Sigmoid colon (tissue), 6 donors: ENCODE measurements at regions not wholly inside any gene's neighbourhood (a gene's known extent, or its start where the extent isn't known, plus 50 kb on each side); places are given as distances from the start of the nearest gene placed in this dataset.

Experiments used
- DNase-seq: peaks from one replicate; pipeline ENCODE4 v3.0.0-alpha.2; 2019
- H3K27ac ChIP-seq, 4 donors: fragments of 200-600 bp; sonication (generic); one replicate each; pipeline ENCODE4 v1.5.1; 2016 to 2019; ENCODE audit warnings: mild to moderate bottlenecking in 1 of 4
- H3K27me3 ChIP-seq, 3 donors: fragments of 200-600 bp; sonication (generic); one replicate each; pipeline ENCODE4 v1.5.1; 2019; ENCODE audit warnings: mild to moderate bottlenecking in 1 of 3
- H3K36me3 ChIP-seq, 4 donors: fragments of 200-600 bp; sonication (generic); one replicate each; pipeline ENCODE4 v1.5.1; 2016 to 2019
- H3K4me1 ChIP-seq, 4 donors: fragments of 200-600 bp; sonication (generic); one replicate each; pipeline ENCODE4 v1.5.1; 2017 to 2019
- H3K4me3 ChIP-seq, 4 donors: fragments of 200-600 bp; sonication (generic); one replicate each; pipeline ENCODE4 v1.5.1; 2017 to 2019; ENCODE audit warnings: mild to moderate bottlenecking in 2 of 4, moderate library complexity in 1 of 4
- H3K9me3 ChIP-seq, 4 donors: fragments of 200-600 bp in 3 of 4; sonication (generic) in 3 of 4; one replicate each; pipeline versions ENCODE4 v1.5.1 to v1.6.1; 2013 to 2019
- EP300 ChIP-seq, 4 donors: sonication (generic); formaldehyde crosslinking; IDR thresholded peaks; one replicate each; pipeline ENCODE4 v1.6.1; 2017; ENCODE audit warnings: antibody characterized with exemption in 4 of 4
- POLR2A ChIP-seq, 2 donors: fragments of 450-650 bp; IDR thresholded peaks; one replicate each; pipeline ENCODE4 v1.6.1; 2016; ENCODE audit warnings: antibody characterized with exemption in 2 of 2, mild to moderate bottlenecking in 2 of 2, moderate library complexity in 2 of 2
- POLR2AphosphoS5 ChIP-seq, 4 donors: sonication (generic); formaldehyde crosslinking; IDR thresholded peaks; one replicate each; pipeline ENCODE4 v1.6.1; 2017; ENCODE audit warnings: antibody characterized with exemption in 4 of 4
- WGBS, 2 donors: extraction: QIAGEN DNeasy Blood & Tissue Kit; methylation state at CpG; one replicate each; pipeline ENCODE4 v1.1.7; 2013; 5-methylcytosine and 5-hydroxymethylcytosine counted together
- intact Hi-C: fragments of 100-400 bp; cut with DNase I; formaldehyde crosslinking; loops from one replicate; pipeline ENCODE4 v1.15.1; 2023
- TF ChIP-seq, protein P1 (sequence below), 4 experiments: fragments of 450-650 bp in 3 of 4; fragments of 200-600 bp in 1 of 4; IDR thresholded peaks; one replicate each; pipeline ENCODE4 v1.5.1; 2016 to 2019; ENCODE audit warnings: antibody characterized with exemption in 4 of 4, mild to moderate bottlenecking in 3 of 4, moderate library complexity in 2 of 4
- donor health status: healthy with polysubstance abuse.
- donor health status: healthy.

DNA sequence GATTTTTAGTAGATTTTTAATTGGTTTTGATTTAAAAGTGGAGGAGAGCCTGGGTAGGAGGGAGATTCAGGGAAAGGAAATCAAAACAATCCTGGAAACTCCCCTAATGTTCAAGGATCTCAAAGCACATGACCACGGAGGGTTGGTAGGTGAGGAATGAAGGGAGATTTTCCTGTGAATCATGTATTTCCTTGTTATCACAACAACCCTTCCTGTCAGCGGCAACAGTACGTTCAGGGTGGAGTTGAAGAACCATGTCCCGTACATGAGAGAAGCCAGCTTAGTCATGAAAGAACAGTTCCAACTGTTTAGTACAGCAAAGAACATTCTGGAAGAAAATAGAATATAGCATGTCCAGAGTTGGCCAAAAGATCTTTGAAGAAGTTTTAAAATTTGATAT, 79.4 kb upstream of the SCAF8 start:
- H3K27me3 ChIP-seq, result no peaks in the 10 kb centered on the region
- no peak for DNase-seq
- peaks cover 0 to 10% (median 8%) of the 10 kb centered on the region in 4 donors for H3K4me1 ChIP-seq
- 34 to 53% methylated on average over 4 of the region's 4 CpGs for WGBS, 2 donors
- intact Hi-C loops, result no loop called here
- H3K27ac ChIP-seq, result peak overlapping the region in 2 of 4 donors; percentile 29 to 51
- H3K4me3 ChIP-seq, result no peak overlapping the region
- no peaks in the 10 kb centered on the region for H3K36me3 ChIP-seq
- H3K9me3 ChIP-seq, result no peaks in the 10 kb centered on the region
- TF ChIP-seq POLR2AphosphoS5 (IDR thresholded peaks at IDR 0.05) (peak in 2 of 4 donors; percentile 12 to 61), EP300 (IDR thresholded peaks at IDR 0.05) (peak in 1 of 4 donors; percentile 10)
- TF ChIP-seq, protein P1, sequence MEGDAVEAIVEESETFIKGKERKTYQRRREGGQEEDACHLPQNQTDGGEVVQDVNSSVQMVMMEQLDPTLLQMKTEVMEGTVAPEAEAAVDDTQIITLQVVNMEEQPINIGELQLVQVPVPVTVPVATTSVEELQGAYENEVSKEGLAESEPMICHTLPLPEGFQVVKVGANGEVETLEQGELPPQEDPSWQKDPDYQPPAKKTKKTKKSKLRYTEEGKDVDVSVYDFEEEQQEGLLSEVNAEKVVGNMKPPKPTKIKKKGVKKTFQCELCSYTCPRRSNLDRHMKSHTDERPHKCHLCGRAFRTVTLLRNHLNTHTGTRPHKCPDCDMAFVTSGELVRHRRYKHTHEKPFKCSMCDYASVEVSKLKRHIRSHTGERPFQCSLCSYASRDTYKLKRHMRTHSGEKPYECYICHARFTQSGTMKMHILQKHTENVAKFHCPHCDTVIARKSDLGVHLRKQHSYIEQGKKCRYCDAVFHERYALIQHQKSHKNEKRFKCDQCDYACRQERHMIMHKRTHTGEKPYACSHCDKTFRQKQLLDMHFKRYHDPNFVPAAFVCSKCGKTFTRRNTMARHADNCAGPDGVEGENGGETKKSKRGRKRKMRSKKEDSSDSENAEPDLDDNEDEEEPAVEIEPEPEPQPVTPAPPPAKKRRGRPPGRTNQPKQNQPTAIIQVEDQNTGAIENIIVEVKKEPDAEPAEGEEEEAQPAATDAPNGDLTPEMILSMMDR (IDR thresholded peaks at IDR 0.05), result no peak

- no peak overlapping the region for H3K4me3 ChIP-seq
- TF ChIP-seq POLR2A (IDR thresholded peaks at IDR 0.05) (no peak), POLR2AphosphoS5 (IDR thresholded peaks at IDR 0.05) (no peak), EP300 (IDR thresholded peaks at IDR 0.05) (no peak)
- TF ChIP-seq, protein P1 (IDR thresholded peaks at IDR 0.05), result no peak
- H3K4me1 ChIP-seq, result peaks cover 0 to 11% (median 8%) of the 10 kb centered on the region in 4 donors
- H3K27ac ChIP-seq, result no peak overlapping the region
- H3K27me3 ChIP-seq, result no peaks in the 10 kb centered on the region
- H3K36me3 ChIP-seq, result no peaks in the 10 kb centered on the region
- intact Hi-C loops, result no loop called here
- WGBS, 2 donors, result 96 to 97% methylated on average over 2 of the region's 2 CpGs
- no peaks in the 10 kb centered on the region for H3K9me3 ChIP-seq
- no peak for DNase-seq
Observed at GRCh38 chr6:154656660-154657059, 76.6 kb upstream of the SCAF8 start.

GRCh38 chr6:154661768-154662167, 71.4 kb upstream of the SCAF8 start:
- intact Hi-C loops, result no loop called here
- no peak for DNase-seq
- 50 to 66% methylated on average over 4 of the region's 4 CpGs for WGBS, 2 donors
- Histone ChIP-seq H3K27me3 (no peaks in the 10 kb centered on the region), H3K27ac (no peak overlapping the region), H3K4me3 (no peak overlapping the region), H3K36me3 (no peaks in the 10 kb centered on the region), H3K4me1 (peaks cover 0 to 6% (median 0%) of the 10 kb centered on the region in 4 donors), H3K9me3 (no peaks in the 10 kb centered on the region)
- TF ChIP-seq, protein P1 (IDR thresholded peaks at IDR 0.05), result no peak
- TF ChIP-seq POLR2A (IDR thresholded peaks at IDR 0.05) (no peak), POLR2AphosphoS5 (IDR thresholded peaks at IDR 0.05) (no peak)

GRCh38 chr6:154664287-154664686, 68.9 kb upstream of the SCAF8 start:
- H3K27ac ChIP-seq, result no peak overlapping the region
- TF ChIP-seq POLR2AphosphoS5 (IDR thresholded peaks at IDR 0.05) (no peak), POLR2A (IDR thresholded peaks at IDR 0.05) (no peak), EP300 (IDR thresholded peaks at IDR 0.05) (no peak)
- TF ChIP-seq, protein P1 (IDR thresholded peaks at IDR 0.05), result no peak

GRCh38 chr6:154668156-154668555, 65.1 kb upstream of the SCAF8 start:
- Histone ChIP-seq H3K9me3 (no peaks in the 10 kb centered on the region), H3K27ac (no peak overlapping the region), H3K27me3 (no peaks in the 10 kb centered on the region), H3K4me3 (no peak overlapping the region), H3K4me1 (no peaks in the 10 kb centered on the region), H3K36me3 (no peaks in the 10 kb centered on the region)
- 75 to 86% methylated on average over 2 of the region's 2 CpGs for WGBS, 2 donors
- TF ChIP-seq POLR2AphosphoS5 (IDR thresholded peaks at IDR 0.05) (no peak), POLR2A (IDR thresholded peaks at IDR 0.05) (no peak), EP300 (IDR thresholded peaks at IDR 0.05) (no peak)
- TF ChIP-seq, protein P1 (IDR thresholded peaks at IDR 0.05), result no peak
- intact Hi-C loops, result no loop called here
- DNase-seq, result no peak

More at GRCh38 chr6:154664287-154664686, 68.9 kb upstream of the SCAF8 start:
- no peaks in the 10 kb centered on the region for H3K9me3 ChIP-seq
- no peaks in the 10 kb centered on the region for H3K36me3 ChIP-seq
- no peak overlapping the region for H3K4me3 ChIP-seq
- no peaks in the 10 kb centered on the region for H3K27me3 ChIP-seq
- WGBS, 2 donors, result 69 to 82% methylated on average over 3 of the region's 3 CpGs
- H3K4me1 ChIP-seq, result peaks cover 0 to 6% (median 0%) of the 10 kb centered on the region in 4 donors
- no peak for DNase-seq
- intact Hi-C loops, result no loop called here
